Kidney (tissue), 13 donors: ENCODE measurements at regions not wholly inside any gene's neighbourhood (a gene's known extent, or its start where the extent isn't known, plus 50 kb on each side); places are given as distances from the start of the nearest gene placed in this dataset.

Source experiments
- DNase-seq, 5 donors: peaks; one replicate each; pipeline ENCODE4 v3.0.0-alpha.2; 2013 to 2020
- FAIRE-seq: peaks from 2 replicates; lab custom pipeline; 2012; peaks lifted over from hg19 to GRCh38; lab: Jason Lieb, UNC
- H3K27ac ChIP-seq, 2 donors: one replicate each; pipeline ENCODE4 v1.7.0; 2013; ENCODE audit warnings: low read depth in 2 of 2, low read length in 2 of 2, inconsistent platforms in 1 of 2
- H3K27me3 ChIP-seq: one replicate; pipeline ENCODE4 v1.7.1; 2013; ENCODE audit warnings: low read length, inconsistent platforms; ENCODE audit not compliant: control insufficient read depth, insufficient read depth
- H3K36me3 ChIP-seq, 3 donors: one replicate each; pipeline versions ENCODE4 v1.7.0 to v1.7.1; 2013; ENCODE audit warnings: low read length in 3 of 3, control low read depth in 1 of 3, inconsistent platforms in 1 of 3; ENCODE audit not compliant: insufficient read depth in 3 of 3, control insufficient read depth in 2 of 3
- H3K4me1 ChIP-seq, 3 donors: one replicate each; pipeline versions ENCODE4 v1.7.0 to v1.7.1; 2013; ENCODE audit warnings: low read length in 3 of 3, inconsistent platforms in 1 of 3, low read depth in 1 of 3; ENCODE audit not compliant: control insufficient read depth in 2 of 3, insufficient read depth in 2 of 3
- H3K4me3 ChIP-seq, 3 donors: one replicate each; pipeline versions ENCODE4 v1.7.0 to v1.8.1; 2013; ENCODE audit warnings: low read length in 3 of 3, control low read depth in 1 of 3, inconsistent platforms in 1 of 3
- H3K9ac ChIP-seq, 3 donors: one replicate each; pipeline versions ENCODE4 v1.7.0 to v1.7.1; 2013; ENCODE audit warnings: low read length in 3 of 3, control low read depth in 1 of 3, inconsistent platforms in 1 of 3
- H3K9me3 ChIP-seq, 3 donors: one replicate each; pipeline versions ENCODE4 v1.7.0 to v1.7.1; 2013; ENCODE audit warnings: low read length in 3 of 3, control low read depth in 1 of 3, inconsistent platforms in 1 of 3; ENCODE audit not compliant: control insufficient read depth in 2 of 3, insufficient read depth in 1 of 3
- CTCF ChIP-seq: IDR thresholded peaks from 3 replicates; pipeline ENCODE4 v1.5.1; 2012; ENCODE audit warnings: mild to moderate bottlenecking, moderate library complexity, borderline replicate concordance; ENCODE audit not compliant: insufficient read depth; ENCODE audit errors: extremely low read depth
- intact Hi-C: fragments of 100-400 bp; cut with DNase I; formaldehyde crosslinking; loops from one replicate; pipeline ENCODE4 v1.11.1; 2022
- donor health status: control.
- donor health status: control.
- donor health status: control.
- donor health status: control.
- donor health status: control.
- donor health status: DM: yes; HTN: yes; CAD: no.
- donor health status: Normal renal cell carcinoma (clear cell type).

- Histone ChIP-seq H3K4me3 (no peak overlapping the region), H3K36me3 (no peaks in the 10 kb centered on the region), H3K9me3 (no peaks in the 10 kb centered on the region), H3K9ac (no peak overlapping the region), H3K27me3 (no peaks in the 10 kb centered on the region), H3K4me1 (no peaks in the 10 kb centered on the region), H3K27ac (no peak overlapping the region)
- intact Hi-C loops: no loop called here
- FAIRE-seq (no peak), DNase-seq (no peak)
- TF ChIP-seq CTCF: no peak
These were observed 268.6 kb upstream of the CRY1 start for GRCh38 chr12:107361970-107362369.

GRCh38 chr12:107362960-107363359 lies 269.6 kb upstream of the CRY1 start:
- Histone ChIP-seq H3K36me3 (no peaks in the 10 kb centered on the region), H3K4me3 (no peak overlapping the region), H3K9ac (no peak overlapping the region), H3K27ac (no peak overlapping the region), H3K4me1 (no peaks in the 10 kb centered on the region), H3K27me3 (no peaks in the 10 kb centered on the region), H3K9me3 (no peaks in the 10 kb centered on the region)
- FAIRE-seq (no peak), DNase-seq (no peak)
- intact Hi-C loops: no loop called here
- TF ChIP-seq CTCF: no peak

GRCh38 chr12:107364875-107365518 lies 271.6 kb upstream of the CRY1 start:
- H3K4me1 ChIP-seq: no peaks in the 10 kb centered on the region
- H3K9me3 ChIP-seq: no peaks in the 10 kb centered on the region
- intact Hi-C loops: no loop called here
- H3K36me3 ChIP-seq: no peaks in the 10 kb centered on the region
- DNase-seq: no peak
- no peak for FAIRE-seq
- H3K27me3 ChIP-seq: no peaks in the 10 kb centered on the region
- no peak overlapping the region for H3K9ac ChIP-seq
- TF ChIP-seq CTCF: no peak
- no peak overlapping the region for H3K4me3 ChIP-seq
- no peak overlapping the region for H3K27ac ChIP-seq

- no peak for FAIRE-seq
- Histone ChIP-seq H3K27me3 (no peaks in the 10 kb centered on the region), H3K27ac (no peak overlapping the region), H3K4me3 (no peak overlapping the region), H3K36me3 (no peaks in the 10 kb centered on the region), H3K9ac (no peak overlapping the region), H3K9me3 (no peaks in the 10 kb centered on the region), H3K4me1 (no peaks in the 10 kb centered on the region)
- no peak for TF ChIP-seq CTCF
- intact Hi-C loops: no loop called here
- DNase-seq: no peak
These were observed 272.4 kb upstream of the CRY1 start for GRCh38 chr12:107365703-107366102.
